Activated T-helper 9 cell treated with anti-CD3 and anti-CD28 coated beads, Interleukin-2, amount 50 U/mL, for 16 hours (primary cell): ENCODE measurements at regions not wholly inside any gene's neighbourhood (a gene's known extent, or its start where the extent isn't known, plus 50 kb on each side); places are given as distances from the start of the nearest gene placed in this dataset.

Experiments
- DNase-seq: peaks from one replicate; pipeline ENCODE4 v3.0.0-alpha.2; 2020; ENCODE audit warnings: low read depth

DNA sequence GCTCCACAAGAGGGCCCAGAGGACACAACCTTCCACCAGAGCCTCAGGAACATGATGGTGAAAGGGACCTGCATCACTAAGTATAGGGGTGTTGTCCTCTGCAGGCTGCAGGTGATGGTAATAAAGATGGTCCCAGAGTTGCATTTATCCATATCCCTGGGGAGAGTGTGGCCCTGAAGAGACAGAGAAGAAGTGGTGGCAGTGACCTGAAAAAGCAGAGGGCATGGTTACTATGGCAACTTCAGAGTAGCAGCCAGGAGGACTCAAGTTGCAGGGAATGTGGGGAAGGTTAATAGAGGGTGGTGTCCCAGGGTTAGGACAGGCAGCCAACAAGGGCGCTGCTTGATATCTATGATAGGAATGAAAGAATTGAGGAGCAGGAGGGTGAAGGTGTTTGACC lies 57.1 kb downstream of the HLA-A start:
- no peak for DNase-seq

DNA sequence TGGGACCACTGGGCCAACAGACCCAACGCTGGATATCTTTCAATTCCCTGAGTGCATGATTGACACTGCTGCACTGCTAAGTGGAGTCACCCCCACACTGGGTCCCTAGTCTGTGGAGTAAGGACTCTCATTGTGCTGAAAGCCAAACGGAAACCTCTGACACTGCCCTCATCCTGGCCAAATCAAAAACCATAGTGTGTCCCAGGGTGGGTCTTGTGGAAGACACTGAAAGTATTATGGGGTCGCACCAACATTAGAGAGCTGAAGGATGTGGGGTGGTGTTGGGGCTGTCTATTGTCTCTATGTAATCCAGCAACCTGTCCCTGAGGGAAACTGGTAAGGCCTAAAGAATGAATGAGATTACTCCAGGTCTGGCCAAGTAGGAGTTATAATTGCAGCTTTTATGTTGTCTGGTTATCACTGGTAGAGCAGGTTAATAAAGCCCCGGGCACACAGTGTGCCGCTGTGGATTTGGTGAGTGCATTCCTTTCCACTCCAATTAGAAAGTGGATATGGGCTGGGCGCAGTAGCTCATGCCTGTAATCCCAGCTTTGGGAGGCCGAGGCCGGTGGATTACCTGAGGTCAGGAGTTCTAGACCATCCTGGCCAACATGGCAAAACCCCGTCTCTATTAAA lies 57.9 kb downstream of the HLA-A start:
- no peak for DNase-seq

DNA sequence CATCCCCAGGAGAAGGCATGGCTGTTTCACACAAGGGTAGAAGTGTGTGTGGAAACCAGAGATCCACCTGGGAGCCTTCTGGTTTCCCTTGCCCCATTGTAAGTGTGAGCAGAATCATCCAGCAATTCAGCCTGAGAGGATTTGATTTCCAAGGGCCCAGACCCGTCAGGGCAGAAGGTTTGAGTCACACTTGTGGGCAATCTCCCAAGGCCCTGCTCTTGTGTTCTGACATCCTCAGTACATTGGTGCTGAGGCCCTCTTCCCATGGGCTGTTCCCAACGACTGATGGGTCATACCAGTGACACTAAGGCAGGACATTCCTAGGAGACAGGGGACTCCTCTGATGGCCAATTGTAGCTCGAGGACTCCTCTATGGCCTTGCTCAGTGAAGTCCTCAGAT lies 58.2 kb upstream of the POLR1H start:
- no peak for DNase-seq

DNA sequence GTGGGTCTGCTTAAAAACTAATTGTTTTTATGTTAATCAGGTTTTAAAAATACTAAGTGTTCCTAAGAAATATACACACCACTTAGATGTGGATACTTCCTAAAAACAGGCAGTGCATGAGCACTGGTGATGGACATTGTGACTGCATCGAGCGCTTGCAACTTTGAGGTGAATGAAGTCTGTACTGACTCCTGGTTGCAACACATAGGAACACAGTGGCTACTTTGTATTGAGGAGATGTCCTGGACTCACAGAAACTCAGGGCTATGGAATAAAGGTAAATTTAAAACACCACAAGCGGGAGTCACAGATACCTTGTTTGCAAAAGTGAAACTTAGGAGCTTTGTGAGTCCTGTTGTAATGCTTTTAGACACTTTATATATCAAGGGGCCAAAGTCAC lies 55.6 kb upstream of the POLR1H start:
- no peak for DNase-seq

DNA sequence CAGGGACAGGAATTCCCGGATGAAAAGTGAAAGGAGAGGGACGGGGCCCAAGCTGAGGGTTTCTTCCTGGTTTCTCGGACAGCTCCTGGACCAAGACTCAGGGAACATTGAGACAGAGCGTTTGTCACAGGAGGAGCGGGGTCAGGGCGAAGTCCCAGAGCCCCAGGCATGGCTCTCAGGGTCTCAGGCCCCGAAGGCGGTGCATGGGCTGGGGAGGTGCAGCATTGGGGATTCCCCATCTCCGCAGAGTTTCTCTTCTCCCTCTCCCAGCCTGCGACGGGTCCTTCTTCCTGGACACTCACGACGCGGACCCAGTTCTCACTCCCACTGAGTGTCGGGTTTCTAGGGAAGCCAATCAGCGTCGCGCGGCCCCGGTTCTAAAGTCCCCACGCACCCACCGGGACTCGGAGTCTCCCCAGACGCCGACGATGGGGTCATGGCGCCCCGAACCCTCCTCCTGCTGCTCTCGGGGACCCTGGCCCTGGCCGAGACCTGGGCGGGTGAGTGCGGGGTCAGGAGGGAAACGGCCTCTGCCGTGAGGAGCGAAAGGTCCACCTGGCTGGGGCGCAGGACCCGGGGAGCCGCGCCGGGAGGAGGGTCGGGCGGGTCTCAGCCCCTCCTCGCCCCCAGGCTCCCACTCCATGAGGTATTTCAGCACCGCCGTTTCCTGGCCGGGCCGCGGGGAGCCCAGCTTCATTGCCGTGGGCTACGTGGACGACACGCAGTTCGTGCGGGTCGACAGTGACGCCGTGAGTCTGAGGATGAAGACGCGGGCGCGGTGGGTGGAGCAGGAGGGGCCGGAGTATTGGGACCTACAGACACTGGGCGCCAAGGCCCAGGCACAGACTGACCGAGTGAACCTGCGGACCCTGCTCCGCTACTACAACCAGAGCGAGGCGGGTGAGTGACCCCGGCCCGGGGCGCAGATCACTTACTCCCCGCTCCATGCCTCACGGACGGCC lies 54.6 kb upstream of the POLR1H start:
- DNase-seq = peak; percentile 9

DNA sequence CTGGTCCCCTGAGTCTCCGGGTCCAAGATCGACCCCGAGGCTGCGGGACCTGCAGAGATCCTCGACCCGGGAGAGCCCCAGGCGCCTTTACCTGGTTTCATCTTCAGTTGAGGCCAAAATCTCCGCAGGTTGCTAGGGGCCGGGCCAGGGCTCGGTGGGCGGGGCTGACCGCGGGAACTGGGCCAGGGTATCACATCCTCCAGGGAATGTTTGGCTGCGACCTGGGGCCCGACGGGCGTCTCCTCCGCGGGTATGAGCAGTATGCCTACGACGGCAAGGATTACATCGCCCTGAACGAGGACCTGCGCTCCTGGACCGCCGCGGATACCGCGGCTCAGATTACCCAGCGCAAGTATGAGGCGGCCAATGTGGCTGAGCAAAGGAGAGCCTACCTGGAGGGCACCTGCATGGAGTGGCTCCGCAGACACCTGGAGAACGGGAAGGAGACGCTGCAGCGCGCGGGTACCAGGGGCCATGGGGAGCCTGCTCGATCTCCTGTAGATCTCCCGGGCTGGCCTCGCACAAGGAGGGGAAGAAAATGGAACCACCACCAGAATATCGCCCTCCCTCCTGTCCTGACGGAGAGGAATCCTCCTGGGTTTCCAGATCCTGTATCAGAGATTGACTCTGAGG lies 53.8 kb upstream of the POLR1H start:
- DNase-seq = peak; percentile 6

DNA sequence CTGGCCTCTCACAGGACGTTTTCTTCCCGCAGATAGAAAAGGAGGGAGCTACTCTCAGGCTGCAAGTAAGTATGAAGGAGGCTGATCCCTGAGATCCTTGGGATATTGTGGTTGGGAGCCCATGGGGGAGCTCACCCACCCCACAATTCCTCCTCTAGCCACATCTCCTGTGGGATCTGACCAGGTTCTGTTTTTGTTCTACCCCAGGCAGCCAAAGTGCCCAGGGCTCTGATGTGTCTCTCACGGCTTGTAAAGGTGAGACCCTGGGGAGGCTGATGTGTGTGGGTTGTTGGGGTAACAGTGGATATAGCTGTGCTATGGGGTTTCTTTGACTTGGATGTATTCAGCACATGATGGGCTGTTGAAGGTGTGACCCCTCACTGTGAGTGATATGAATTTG lies 52.0 kb upstream of the POLR1H start:
- no peak for DNase-seq
